Parathyroid adenoma (tissue), 2 donors: ENCODE measurements at regions not wholly inside any gene's neighbourhood (a gene's known extent, or its start where the extent isn't known, plus 50 kb on each side); places are given as distances from the start of the nearest gene placed in this dataset.

ENCODE experiments used
- H2AFZ ChIP-seq: fragments of 300-600 bp; sonication (generic); one replicate; pipeline ENCODE4 v1.7.0; 2017; ENCODE audit warnings: antibody characterized with exemption, mild to moderate bottlenecking
- H3K27ac ChIP-seq: fragments of 300-600 bp; sonication (generic); one replicate; pipeline ENCODE4 v1.7.0; 2017
- H3K27me3 ChIP-seq: fragments of 300-600 bp; sonication (generic); one replicate; pipeline ENCODE4 v1.7.0; 2017; ENCODE audit warnings: low read length; ENCODE audit not compliant: control insufficient read depth, insufficient read depth
- H3K36me3 ChIP-seq: fragments of 300-600 bp; sonication (generic); one replicate; pipeline ENCODE4 v1.7.0; 2017; ENCODE audit warnings: low read length; ENCODE audit not compliant: control insufficient read depth, insufficient read depth
- H3K4me1 ChIP-seq: fragments of 300-600 bp; sonication (generic); one replicate; pipeline ENCODE4 v1.7.0; 2017; ENCODE audit warnings: control low read depth
- H3K4me2 ChIP-seq: fragments of 300-600 bp; sonication (generic); one replicate; pipeline ENCODE4 v1.7.0; 2017; ENCODE audit warnings: low read length
- H3K4me3 ChIP-seq: fragments of 300-600 bp; sonication (generic); one replicate; pipeline ENCODE4 v1.7.0; 2017; ENCODE audit warnings: low read depth, low read length
- H3K79me2 ChIP-seq: fragments of 300-600 bp; sonication (generic); one replicate; pipeline ENCODE4 v1.7.0; 2017; ENCODE audit warnings: control low read depth
- H3K9ac ChIP-seq: fragments of 300-600 bp; sonication (generic); one replicate; pipeline ENCODE4 v1.7.0; 2017; ENCODE audit warnings: mild to moderate bottlenecking
- H3K9me3 ChIP-seq: fragments of 300-600 bp; sonication (generic); one replicate; pipeline ENCODE4 v1.7.0; 2017; ENCODE audit warnings: low read length; ENCODE audit not compliant: control insufficient read depth
- CTCF ChIP-seq: fragments of 300-600 bp; sonication (generic); IDR thresholded peaks from one replicate; pipeline ENCODE4 v1.7.0; 2017; ENCODE audit warnings: antibody characterized with exemption, mild to moderate bottlenecking
- donor health status: primary hyperparathyroidism.

GRCh38 chr10:130627346-130628045 lies 491.3 kb downstream of the GLRX3 start:
- Histone ChIP-seq H3K9ac (no peak overlapping the region), H3K4me2 (no peak overlapping the region), H3K79me2 (no peaks in the 10 kb centered on the region), H2AFZ (no peak overlapping the region), H3K4me3 (no peak overlapping the region), H3K36me3 (no peaks in the 10 kb centered on the region), H3K4me1 (no peaks in the 10 kb centered on the region), H3K27ac (no peak overlapping the region), H3K27me3 (no peaks in the 10 kb centered on the region), H3K9me3 (no peaks in the 10 kb centered on the region)
- no peak for TF ChIP-seq CTCF

DNA sequence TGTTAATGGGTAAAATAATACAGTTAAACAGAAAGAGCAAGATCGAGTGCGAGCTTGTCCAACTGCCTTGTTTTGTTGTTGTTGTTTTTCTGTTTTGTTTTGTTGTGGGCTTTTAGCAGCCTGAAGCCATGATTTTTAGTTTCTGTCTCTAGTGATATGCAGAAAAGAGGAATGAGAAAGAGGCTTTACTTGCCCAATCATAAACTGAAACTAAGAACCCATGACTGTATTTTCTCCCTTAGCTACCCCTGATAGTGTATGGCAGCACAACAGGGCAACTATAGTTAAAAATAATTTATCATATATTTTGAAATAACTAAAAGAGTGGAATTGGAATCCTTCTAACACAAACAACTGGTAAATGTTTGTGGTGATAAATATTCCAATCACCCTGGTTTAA lies 493.9 kb downstream of the GLRX3 start:
- Histone ChIP-seq H3K9me3 (no peaks in the 10 kb centered on the region), H3K9ac (no peak overlapping the region), H3K4me2 (no peak overlapping the region), H3K27me3 (no peaks in the 10 kb centered on the region), H3K27ac (no peak overlapping the region), H2AFZ (no peak overlapping the region), H3K4me3 (no peak overlapping the region), H3K79me2 (no peaks in the 10 kb centered on the region), H3K36me3 (no peaks in the 10 kb centered on the region), H3K4me1 (no peaks in the 10 kb centered on the region)
- TF ChIP-seq CTCF, result no peak

- TF ChIP-seq CTCF, result no peak
- Histone ChIP-seq H2AFZ (no peak overlapping the region), H3K9ac (no peak overlapping the region), H3K36me3 (no peaks in the 10 kb centered on the region), H3K79me2 (no peaks in the 10 kb centered on the region), H3K27me3 (no peaks in the 10 kb centered on the region), H3K27ac (no peak overlapping the region), H3K4me1 (no peaks in the 10 kb centered on the region), H3K4me3 (no peak overlapping the region), H3K4me2 (no peak overlapping the region), H3K9me3 (no peaks in the 10 kb centered on the region)
These were observed 495.2 kb downstream of the GLRX3 start for GRCh38 chr10:130631142-130632096.

DNA sequence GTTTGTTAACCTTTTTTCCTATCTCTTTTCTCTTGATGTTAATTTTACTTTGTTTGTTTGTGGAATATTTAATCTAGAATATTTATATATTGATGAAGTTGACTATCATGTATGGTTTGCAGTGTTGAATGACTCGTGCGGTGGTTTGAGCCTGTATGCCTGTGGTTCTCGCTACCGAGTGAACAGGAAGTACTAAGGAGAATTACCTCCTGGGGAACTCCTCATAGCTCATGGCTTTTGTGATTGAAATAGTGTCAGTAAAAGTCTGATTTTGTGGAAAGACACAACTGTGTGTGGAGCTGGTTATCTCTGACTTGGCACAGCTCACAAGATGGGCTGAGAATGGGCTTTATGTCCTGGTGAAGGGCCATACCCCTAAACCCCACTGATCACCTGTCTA lies 498.6 kb downstream of the GLRX3 start:
- Histone ChIP-seq H3K4me3 (no peak overlapping the region), H3K4me1 (no peaks in the 10 kb centered on the region), H3K27ac (no peak overlapping the region), H2AFZ (no peak overlapping the region), H3K4me2 (no peak overlapping the region), H3K36me3 (no peaks in the 10 kb centered on the region), H3K79me2 (no peaks in the 10 kb centered on the region), H3K9ac (no peak overlapping the region), H3K27me3 (no peaks in the 10 kb centered on the region), H3K9me3 (no peaks in the 10 kb centered on the region)
- no peak for TF ChIP-seq CTCF
